ENCODE measurements at regions not wholly inside any gene's neighbourhood (a gene's known extent, or its start where the extent isn't known, plus 50 kb on each side); places are given as distances from the start of the nearest gene placed in this dataset.

DNA sequence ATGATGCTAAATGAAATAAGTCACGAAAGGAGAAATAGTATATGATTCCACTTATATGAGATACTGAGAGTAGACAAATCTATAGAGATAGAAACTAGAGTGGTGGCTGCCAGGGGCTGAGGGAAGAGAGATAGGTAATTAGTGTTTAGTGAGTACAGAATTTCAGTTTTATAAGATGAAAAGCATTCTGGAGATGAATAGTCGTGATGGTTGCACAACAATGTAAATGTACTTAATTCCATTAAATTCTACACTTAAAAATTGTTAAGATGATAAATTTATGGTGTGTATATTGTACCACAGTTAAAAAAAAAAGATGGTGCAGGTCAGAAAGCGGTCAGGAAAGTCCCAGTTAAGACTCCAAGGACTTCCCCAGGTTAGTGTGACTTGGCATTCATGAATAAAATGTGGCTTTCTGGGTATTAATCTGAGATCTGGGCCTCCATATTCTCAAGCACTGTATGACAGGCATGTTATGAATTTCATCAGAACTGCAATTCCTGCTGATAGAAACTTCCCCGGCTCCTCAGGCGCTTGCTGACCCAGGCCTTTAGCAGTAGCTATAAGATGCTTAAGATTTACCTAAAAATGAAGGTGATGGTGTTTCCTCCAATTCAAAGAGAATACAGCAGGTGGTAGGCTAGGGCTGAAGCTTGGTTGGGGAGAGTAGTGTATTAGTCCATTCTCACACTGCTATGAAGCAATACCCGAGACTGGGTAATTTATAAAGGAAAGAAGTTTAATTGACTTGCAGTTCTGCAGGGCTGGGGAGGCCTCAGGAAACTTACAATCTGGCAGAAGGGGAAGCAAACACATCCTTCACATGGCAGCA is 115.3 kb upstream of the SOX9 start:
- no peak for TF ChIP-seq TCF12 (IDR thresholded peaks at IDR 0.05; ENCODE audit: low read depth)
- no peak for TF ChIP-seq RAD21 (IDR thresholded peaks at IDR 0.05; ENCODE audit: low read depth)
- no peak for TF ChIP-seq YY1 (IDR thresholded peaks at IDR 0.05; ENCODE audit: low read depth)
- TF ChIP-seq FOXM1 (IDR thresholded peaks at IDR 0.05; ENCODE audit: borderline replicate concordance, low read depth), result no peak
